Stimulated activated CD8-positive, alpha-beta memory T cell treated with anti-CD3 and anti-CD28 coated beads, Interleukin-4, amount 100 ng/mL, for 4 hours (primary cell): ENCODE measurements at regions not wholly inside any gene's neighbourhood (a gene's known extent, or its start where the extent isn't known, plus 50 kb on each side); places are given as distances from the start of the nearest gene placed in this dataset.
"Not testable (repeated sequence)": the region's sequence is repeated elsewhere in the genome, so short reads cannot be mapped to it uniquely, and the experiment has no call there.

Experiments used
- DNase-seq, 2 donors: peaks; one replicate each; pipeline ENCODE4 v3.0.0-alpha.2; 2020; ENCODE audit warnings: low read depth in 2 of 2, low spot score in 1 of 2

DNA sequence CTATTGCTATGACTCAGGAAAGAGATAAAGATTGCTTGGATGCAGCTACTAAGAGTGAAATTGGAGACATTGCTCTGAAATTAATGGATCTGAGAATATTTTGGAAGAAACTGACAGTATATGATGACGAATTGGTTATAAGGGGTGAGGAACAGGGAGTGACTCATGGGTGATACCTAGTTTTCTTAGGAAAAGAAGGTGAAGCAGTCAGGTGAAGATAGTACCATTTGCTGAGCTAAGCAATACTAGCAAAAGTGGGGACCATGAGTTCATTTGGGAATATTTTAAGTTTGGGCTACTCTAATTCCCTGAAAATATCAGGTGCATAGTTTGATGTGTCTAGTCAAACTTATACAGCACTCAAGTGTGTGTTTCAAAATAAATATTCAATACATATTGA lies 260.1 kb upstream of the NFIA start:
- DNase-seq: no peak

- no peak for DNase-seq
Observed at GRCh38 chr1:60821156-60821555, 261.2 kb upstream of the NFIA start.

- DNase-seq: no peak
Observed at GRCh38 chr1:60818969-60819701, 263.2 kb upstream of the NFIA start.

DNA sequence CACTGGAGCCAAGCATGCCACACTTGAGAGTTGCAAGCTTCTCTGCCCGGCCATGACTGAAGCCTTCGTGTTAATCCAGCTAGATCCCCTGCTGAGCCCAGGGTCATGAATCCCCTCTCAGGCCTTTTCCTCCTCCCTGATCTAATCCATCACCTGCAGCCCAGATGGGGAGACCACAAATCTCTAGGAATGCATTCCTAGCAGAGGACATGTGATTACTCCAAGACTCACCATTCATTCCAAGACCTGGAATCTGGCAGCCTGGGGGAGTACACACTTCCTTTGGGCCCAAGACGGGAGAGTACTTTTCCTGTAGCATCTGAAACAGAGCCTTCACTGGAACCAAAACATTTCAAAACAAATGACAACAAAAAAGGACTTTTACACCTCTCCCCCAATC lies 269.3 kb upstream of the NFIA start:
- DNase-seq: no peak

DNA sequence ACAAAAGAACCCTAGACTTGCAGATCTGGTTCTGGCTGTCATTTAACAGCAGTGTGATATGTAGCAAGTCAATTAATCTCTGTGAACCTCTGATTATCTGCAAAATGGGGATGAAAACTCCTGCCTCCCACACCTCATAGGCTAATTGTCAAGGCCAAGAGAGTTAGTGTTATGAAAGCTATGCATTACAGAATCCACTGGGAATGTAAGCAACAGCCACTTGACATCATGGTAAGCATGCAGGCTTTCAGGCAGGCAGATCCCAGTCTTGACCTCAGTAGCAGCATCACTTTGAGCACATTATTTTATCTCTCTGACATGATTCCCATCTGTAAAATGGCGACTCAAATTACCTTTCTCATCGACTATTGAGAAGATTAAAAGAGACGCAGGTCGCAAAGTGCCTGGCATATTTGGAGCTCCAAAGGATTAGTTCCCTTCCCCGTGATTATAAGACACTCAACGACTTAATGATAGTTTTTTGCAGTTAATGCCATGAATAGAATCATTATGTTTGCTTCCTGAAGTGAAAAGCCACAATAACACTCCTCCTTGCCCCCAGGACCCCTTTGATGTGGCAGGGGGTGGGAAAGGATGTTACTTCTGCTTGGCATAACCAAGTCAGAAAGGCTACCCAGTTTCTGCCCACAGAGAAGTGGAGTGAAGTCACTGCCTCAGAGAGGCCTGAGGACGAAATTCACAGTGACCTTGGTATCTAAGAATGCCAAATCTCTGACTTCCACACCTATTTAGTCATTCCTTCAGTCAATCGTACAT lies 273.0 kb upstream of the NFIA start:
- no peak for DNase-seq

GRCh38 chr1:60808676-60809075 lies 273.7 kb upstream of the NFIA start:
- DNase-seq: no peak

DNA sequence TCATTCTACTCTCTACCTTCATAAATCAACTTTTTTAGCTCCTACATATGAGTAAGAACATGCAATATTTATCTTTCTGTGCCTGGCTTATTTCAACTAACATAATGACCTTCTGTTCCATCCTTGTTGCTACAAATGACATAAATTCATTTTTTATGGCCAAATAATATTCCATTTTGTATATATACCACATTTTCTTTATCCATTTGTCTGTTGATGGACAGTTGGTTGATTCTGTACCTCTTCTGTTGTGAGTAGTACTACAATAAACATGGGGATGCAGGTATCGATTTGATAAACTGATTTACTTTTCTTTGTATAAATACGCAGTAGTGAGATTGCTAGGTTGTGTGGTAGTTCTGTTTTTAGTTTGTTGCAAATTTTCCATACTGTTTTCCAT lies 279.5 kb upstream of the NFIA start:
- no peak for DNase-seq

DNA sequence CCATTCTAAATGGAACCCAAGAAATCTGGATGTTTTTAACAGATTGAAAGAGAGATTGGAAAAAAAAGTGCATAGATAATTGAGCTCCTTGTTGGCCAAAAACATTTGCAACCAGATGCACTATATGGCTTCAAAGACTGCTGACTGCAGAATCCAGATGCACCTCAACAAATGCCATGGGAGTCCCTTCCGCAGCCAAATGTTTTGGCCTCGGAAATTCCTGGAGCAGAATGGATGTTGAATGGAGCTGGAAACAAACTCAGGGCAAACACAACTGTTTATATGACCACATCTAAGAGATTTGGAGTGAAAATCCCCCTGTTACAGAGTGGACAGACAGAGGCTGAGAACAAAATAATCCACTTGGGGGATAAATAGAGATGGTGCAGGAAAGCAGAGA lies 285.0 kb upstream of the NFIA start:
- no peak for DNase-seq

DNA sequence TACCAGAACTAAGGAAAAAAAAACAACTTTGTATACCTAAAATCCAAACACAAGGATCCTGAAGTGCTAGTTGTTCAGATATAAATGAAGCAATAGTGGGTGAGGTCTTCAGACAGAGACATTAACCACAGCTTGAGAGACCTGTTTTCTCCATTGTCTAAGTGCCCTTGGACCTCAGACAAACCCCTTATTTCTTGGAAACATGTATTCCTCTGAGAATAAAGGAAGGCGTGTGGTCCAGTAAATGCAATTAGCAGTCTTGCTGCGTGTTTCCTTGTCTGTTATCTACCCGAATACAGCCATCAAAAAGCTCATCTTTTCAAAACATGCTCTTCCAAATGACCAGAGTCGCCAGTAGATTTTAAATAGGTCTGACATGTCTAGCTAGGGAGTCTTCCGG lies 291.1 kb upstream of the NFIA start:
- no peak for DNase-seq

DNA sequence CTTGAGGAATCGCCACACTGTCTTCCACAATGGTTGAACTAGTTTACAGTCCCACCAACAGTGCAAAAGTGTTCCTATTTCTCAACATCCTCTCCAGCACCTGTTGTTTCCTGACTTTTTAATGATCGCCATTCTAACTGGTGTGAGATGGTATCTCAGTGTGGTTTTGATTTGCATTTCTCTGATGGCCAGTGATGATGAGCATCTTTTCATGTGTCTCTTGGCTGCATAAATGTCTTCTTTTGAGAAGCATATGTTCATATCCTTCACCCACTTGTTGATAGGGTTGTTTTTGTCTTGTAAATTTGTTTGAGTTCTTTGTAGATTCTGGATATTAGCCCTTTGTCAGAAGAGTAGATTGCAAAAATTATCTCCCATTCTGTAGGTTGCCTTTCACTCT lies 309.3 kb upstream of the NFIA start:
- not testable (repeated sequence) for DNase-seq

DNA sequence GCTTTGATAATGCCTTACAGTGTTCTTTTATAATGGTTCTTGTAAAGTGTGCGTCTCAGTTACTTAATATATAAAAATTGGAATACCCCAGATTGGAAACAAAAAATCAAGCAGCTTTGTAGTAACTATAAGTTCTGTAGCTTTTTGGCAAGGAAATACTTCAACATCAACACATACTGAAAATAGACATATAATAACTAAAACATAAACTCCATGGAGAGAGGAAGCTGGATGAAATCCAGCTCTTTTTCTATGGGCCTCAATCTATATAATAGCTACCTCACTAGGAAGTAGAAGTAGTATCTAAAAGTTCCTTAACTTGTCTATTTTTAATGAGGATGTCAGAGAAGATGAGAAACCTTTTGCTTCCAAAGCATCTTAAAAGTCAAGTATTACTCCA lies 313.3 kb upstream of the NFIA start:
- no peak for DNase-seq

- DNase-seq: no peak
Observed at GRCh38 chr1:60765204-60765603, 317.2 kb upstream of the NFIA start.

DNA sequence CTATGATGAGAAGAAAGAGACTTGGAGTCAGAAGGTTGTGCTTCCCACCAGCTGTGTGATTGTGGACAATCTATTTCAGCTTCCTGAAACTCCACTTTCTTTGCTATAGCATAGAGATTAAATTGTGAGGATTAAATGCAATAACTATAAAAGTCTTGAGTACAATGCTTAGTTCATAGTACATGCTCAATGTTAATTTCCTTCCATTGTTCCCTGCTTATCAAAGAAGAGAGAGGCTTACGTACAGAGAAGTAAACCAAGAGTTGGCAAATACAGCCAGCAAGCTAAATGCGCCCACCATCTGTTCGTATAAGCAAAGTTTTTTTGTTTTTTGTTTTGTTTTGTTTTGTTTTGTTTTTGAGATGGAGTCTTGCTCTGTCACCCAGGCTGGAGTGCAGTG lies 317.9 kb upstream of the NFIA start:
- DNase-seq: no peak

GRCh38 chr1:60763741-60764140 lies 318.6 kb upstream of the NFIA start:
- DNase-seq: no peak

DNA sequence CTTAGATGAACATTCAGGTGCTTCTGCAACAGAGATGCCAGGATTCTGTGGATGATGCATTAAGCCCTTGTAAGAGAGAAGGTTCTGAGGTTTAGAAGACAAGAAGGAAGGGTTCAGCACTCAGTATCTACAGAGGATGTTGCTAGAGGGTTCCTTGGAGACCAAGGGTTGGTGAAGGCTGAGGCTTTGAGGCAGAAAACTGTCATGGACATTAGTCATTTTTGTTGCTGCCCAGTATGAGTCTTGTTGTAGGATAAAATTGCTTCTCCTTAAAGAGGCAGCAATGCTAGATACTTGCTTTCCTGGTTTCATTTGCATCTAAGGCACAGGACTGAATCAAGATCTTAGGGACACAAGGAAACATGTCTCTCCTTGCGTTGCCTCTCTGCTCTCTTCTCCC lies 319.4 kb upstream of the NFIA start:
- DNase-seq: no peak

DNA sequence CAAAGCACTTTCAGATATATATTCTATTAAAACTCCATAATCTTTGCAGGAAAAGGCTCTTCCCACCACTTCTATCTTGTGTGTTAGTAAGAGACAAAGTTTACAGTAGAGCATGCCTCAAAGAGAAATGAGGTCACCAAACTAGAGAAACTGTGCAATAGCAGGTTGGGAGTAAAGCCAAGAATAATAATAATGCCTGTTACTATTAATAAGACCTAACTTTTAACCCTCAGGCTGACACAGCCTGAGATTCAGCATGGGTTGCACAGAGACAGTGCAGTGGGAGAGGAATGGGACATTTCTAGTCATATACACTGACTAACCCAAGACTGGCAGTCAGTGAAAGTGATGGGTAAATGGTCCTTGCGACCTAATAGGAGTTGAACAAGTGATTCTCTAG lies 320.2 kb upstream of the NFIA start:
- DNase-seq: no peak

- DNase-seq: no peak
Observed at GRCh38 chr1:60759291-60759690, 323.1 kb upstream of the NFIA start.

DNA sequence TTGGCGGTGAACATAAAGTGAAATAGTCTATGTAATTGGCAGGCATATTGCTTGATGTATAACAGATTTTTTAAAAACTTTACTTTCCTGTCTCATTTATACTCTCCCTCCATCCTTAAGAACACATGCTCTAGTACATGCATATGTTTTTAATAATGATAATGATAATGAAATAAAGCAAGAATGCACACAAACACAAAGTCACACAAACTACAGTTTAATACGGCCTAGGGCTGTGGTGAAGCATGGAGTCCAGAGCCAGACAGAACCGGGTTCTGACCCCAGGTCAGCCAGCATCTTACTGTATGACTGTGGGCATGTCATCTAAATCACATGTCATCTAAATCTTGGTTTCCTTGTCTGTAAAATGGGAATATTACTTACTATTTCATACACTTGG lies 324.9 kb upstream of the NFIA start:
- DNase-seq: no peak

DNA sequence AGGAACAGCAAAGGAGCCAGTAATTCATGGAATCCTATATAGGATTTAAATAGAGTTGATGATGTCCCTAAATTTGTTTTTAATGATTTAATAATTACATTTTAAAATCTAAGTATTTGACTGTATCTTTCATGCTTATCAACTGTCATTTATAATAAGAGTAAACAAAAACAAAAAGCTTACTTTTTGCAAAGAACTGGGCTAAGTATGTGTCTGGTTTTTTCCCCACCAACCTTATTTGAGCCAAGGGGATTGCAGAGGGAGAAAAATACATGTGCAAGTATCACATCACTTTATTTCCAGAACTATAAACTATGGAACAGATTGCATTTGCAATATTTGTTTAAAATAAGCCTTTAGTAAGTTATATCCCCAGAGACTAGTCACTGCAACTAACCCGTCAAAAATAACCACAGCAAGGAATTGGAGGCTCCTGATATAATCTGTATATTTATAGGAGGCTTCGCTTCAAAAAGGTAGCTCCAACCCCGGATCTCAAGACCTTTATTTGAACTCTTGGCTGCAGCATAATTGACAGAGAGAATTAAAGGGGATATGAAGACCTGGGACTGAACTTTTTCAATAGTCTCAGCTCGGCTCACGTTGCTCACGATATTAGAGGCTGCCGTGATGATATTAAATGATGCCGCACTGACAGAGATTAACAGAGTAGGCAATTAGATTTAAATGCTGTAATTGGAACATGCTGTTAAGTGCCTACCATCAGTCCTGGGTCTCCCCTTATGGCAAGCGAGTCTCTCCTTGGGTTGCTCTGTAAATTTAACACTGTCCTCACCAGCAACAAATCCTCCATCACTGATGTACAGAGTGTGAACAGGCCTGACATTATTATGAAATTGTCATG lies 329.1 kb upstream of the NFIA start:
- DNase-seq: no peak

- no peak for DNase-seq
Observed at GRCh38 chr1:60751306-60751705, 331.1 kb upstream of the NFIA start.

DNA sequence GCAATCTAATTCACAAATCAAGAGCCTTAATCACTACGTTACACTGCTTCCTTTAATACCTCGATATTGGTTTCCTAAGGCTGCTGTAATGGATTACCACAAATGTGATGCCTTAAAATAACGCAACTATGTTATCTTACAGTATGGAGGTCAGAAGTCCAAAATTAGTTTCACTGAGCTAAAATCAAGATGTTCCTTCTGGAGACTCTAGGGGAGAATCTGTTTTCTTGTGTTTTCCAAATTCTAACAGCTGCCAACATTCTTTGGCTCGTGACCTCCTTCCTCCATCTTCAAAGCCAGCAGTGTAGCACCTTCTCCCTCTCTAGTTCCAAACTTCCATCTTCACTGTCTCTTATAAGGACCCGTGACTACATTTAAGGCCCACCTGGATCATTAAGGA lies 335.0 kb upstream of the NFIA start:
- DNase-seq: no peak

GRCh38 chr1:60746278-60746791 lies 336.0 kb upstream of the NFIA start:
- DNase-seq: no peak
